Left ventricle myocardium inferior (tissue), 1 donor: ENCODE measurements at regions not wholly inside any gene's neighbourhood (a gene's known extent, or its start where the extent isn't known, plus 50 kb on each side); places are given as distances from the start of the nearest gene placed in this dataset.
"Not testable (repeated sequence)": the region's sequence is repeated elsewhere in the genome, so short reads cannot be mapped to it uniquely, and the experiment has no call there.

Source experiments
- DNase-seq: peaks from one replicate; pipeline ENCODE4 v3.0.0-alpha.2; 2020
- H3K27ac ChIP-seq: fragments of 200-600 bp; replicated peaks from 2 replicates; pipeline ENCODE4 v1.8.0; 2021
- H3K27me3 ChIP-seq: fragments of 200-600 bp; 2 replicates; pipeline ENCODE4 v1.8.0; 2021; ENCODE audit warnings: low read depth
- H3K36me3 ChIP-seq: fragments of 200-600 bp; 2 replicates; pipeline ENCODE4 v1.8.0; 2021
- H3K4me1 ChIP-seq: fragments of 200-600 bp; 2 replicates; pipeline ENCODE4 v1.8.0; 2021
- H3K4me3 ChIP-seq: fragments of 200-600 bp; 2 replicates; pipeline ENCODE4 v1.8.0; 2021; ENCODE audit warnings: mild to moderate bottlenecking, moderate library complexity
- H3K9me3 ChIP-seq: fragments of 200-600 bp; replicated peaks from 2 replicates; pipeline ENCODE4 v1.8.0; 2021
- intact Hi-C: fragments of 100-400 bp; cut with micrococcal nuclease; formaldehyde crosslinking; loops from one replicate; pipeline ENCODE4 v1.11.0; 2022
- TF ChIP-seq, protein P1 (sequence below): fragments of 200-600 bp; IDR thresholded peaks from 2 replicates; pipeline ENCODE4 v1.8.0; 2021; ENCODE audit warnings: antibody characterized with exemption, mild to moderate bottlenecking, borderline replicate concordance
- donor health status: DM: no; HTN: yes; CAD: no; lungs with severe emphysema.

GRCh38 chr4:173651651-173652282 is 121.7 kb upstream of the HAND2 start:
- Histone ChIP-seq H3K4me1 (peaks cover 9% of the 10 kb centered on the region), H3K36me3 (no peaks in the 10 kb centered on the region), H3K27me3 (no peaks in the 10 kb centered on the region), H3K27ac (peak overlapping the region; percentile 74), H3K4me3 (no peak overlapping the region), H3K9me3 (no peaks in the 10 kb centered on the region)
- intact Hi-C loops: no loop called here
- DNase-seq: no peak
- TF ChIP-seq, protein P1, sequence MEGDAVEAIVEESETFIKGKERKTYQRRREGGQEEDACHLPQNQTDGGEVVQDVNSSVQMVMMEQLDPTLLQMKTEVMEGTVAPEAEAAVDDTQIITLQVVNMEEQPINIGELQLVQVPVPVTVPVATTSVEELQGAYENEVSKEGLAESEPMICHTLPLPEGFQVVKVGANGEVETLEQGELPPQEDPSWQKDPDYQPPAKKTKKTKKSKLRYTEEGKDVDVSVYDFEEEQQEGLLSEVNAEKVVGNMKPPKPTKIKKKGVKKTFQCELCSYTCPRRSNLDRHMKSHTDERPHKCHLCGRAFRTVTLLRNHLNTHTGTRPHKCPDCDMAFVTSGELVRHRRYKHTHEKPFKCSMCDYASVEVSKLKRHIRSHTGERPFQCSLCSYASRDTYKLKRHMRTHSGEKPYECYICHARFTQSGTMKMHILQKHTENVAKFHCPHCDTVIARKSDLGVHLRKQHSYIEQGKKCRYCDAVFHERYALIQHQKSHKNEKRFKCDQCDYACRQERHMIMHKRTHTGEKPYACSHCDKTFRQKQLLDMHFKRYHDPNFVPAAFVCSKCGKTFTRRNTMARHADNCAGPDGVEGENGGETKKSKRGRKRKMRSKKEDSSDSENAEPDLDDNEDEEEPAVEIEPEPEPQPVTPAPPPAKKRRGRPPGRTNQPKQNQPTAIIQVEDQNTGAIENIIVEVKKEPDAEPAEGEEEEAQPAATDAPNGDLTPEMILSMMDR: no peak

DNA sequence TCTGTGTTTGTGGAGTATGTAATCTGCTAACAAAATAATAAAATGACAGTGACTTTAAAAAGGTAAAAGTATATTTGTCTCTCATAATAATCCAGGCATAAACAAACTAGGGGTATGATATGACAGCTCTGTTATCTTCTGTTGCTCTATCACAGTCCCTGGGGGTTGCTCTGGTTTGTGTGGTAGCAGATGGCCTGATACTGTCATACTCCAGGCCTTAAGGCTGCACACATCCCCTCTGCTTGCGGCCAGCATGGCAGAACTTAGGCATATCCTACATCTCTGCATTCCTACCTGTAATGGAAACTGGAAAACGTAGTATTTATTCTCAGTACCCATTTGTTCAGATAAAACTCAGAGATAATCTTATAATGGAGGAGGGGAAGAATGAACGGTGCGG is 117.9 kb upstream of the HAND2 start:
- no peak overlapping the region for H3K4me3 ChIP-seq
- H3K27ac ChIP-seq: no peak overlapping the region
- no peaks in the 10 kb centered on the region for H3K27me3 ChIP-seq
- peaks cover 24% of the 10 kb centered on the region for H3K4me1 ChIP-seq
- TF ChIP-seq, protein P1: no peak
- H3K9me3 ChIP-seq: no peaks in the 10 kb centered on the region
- no peaks in the 10 kb centered on the region for H3K36me3 ChIP-seq
- intact Hi-C loops: no loop called here
- no peak for DNase-seq

DNA sequence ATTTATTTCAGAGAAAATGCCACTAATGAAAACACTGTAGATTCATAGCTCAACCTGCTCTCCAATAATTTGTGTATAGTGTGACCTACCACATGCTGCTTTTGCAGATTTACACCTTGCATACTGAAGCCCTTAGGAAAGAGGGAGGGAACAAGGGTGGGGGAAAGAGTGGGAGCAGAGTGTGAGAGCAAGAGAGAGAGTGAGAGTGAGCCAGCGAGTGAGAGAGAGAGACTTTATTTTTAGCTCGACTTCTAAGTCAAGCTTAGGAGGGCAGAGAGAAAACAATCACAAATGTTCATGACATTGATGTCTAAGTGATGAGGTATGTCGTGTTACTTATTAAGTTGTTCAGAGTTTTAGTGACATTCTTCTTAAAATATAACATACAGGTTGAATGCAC is 112.5 kb upstream of the HAND2 start:
- no peaks in the 10 kb centered on the region for H3K36me3 ChIP-seq
- H3K4me3 ChIP-seq: no peak overlapping the region
- peaks cover 20% of the 10 kb centered on the region for H3K9me3 ChIP-seq
- peaks cover 22% of the 10 kb centered on the region for H3K4me1 ChIP-seq
- intact Hi-C loops: no loop called here
- H3K27me3 ChIP-seq: no peaks in the 10 kb centered on the region
- H3K27ac ChIP-seq: peak overlapping the region; percentile 62
- no peak for DNase-seq
- TF ChIP-seq, protein P1: no peak

- Histone ChIP-seq H3K9me3 (peaks cover 75% of the 10 kb centered on the region), H3K36me3 (no peaks in the 10 kb centered on the region), H3K4me1 (no peaks in the 10 kb centered on the region), H3K27me3 (no peaks in the 10 kb centered on the region), H3K4me3 (no peak overlapping the region), H3K27ac (no peak overlapping the region)
- TF ChIP-seq, protein P1: no peak
- intact Hi-C loops: no loop called here
- no peak for DNase-seq
These were observed 105.4 kb upstream of the HAND2 start for GRCh38 chr4:173635395-173635794.

DNA sequence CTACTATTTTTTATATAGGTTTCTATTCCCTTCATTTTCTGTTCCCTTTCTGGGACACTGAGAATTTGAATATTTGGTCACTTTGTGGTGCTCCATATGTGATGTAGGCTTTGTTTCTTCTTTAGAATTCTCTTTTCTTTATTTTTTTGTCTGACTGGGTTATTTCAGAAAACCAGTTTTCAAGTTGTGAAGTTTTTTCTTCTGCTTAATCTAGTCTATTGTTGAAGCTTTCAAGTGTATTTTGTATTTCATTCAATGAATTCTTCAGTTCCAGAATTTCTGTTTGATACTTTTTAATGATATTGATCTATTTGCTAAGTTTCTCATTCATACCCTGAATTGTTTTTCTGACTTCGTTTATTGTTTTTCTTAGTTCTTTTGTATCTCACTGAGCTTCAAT is 96.2 kb upstream of the HAND2 start:
- Histone ChIP-seq H3K4me1 (no peaks in the 10 kb centered on the region), H3K27ac (no peak overlapping the region), H3K9me3 (peaks cover 77% of the 10 kb centered on the region), H3K36me3 (peaks cover 5% of the 10 kb centered on the region), H3K4me3 (no peak overlapping the region), H3K27me3 (no peaks in the 10 kb centered on the region)
- no peak for DNase-seq
- TF ChIP-seq, protein P1: no peak
- intact Hi-C loops: no loop called here

DNA sequence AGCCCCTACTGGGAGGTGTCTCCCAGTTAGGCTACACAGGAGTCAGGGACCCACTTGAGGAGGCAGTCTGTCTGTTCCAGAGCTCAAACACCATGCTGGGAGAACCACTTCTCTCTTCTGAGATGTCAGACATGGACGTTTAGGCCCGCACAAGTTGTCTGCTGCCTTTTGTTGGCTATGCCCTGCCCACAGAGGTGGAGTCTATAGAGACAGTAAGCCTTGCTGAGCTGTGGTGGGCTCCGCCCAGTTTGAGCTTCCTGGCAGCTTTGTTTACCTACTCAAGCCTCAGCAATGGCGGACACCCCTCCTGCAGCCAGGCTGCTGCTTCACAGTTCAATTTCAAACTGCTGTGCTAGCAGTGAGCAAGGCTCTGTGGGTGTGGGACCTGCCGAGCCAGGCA is 88.6 kb upstream of the HAND2 start:
- H3K27me3 ChIP-seq, DNase-seq, H3K36me3 ChIP-seq, intact Hi-C loops, H3K4me3 ChIP-seq, H3K4me1 ChIP-seq, H3K27ac ChIP-seq: not testable (repeated sequence)
- H3K9me3 ChIP-seq: peaks cover 39% of the 10 kb centered on the region
